Glomerular visceral epithelial cell (primary cell): ENCODE measurements at regions not wholly inside any gene's neighbourhood (a gene's known extent, or its start where the extent isn't known, plus 50 kb on each side); places are given as distances from the start of the nearest gene placed in this dataset.
"Not testable (repeated sequence)": the region's sequence is repeated elsewhere in the genome, so short reads cannot be mapped to it uniquely, and the experiment has no call there.

Experiments used
- DNase-seq: peaks from one replicate; pipeline ENCODE4 v3.0.0-alpha.2; 2016; ENCODE audit errors: extremely low spot score

DNA sequence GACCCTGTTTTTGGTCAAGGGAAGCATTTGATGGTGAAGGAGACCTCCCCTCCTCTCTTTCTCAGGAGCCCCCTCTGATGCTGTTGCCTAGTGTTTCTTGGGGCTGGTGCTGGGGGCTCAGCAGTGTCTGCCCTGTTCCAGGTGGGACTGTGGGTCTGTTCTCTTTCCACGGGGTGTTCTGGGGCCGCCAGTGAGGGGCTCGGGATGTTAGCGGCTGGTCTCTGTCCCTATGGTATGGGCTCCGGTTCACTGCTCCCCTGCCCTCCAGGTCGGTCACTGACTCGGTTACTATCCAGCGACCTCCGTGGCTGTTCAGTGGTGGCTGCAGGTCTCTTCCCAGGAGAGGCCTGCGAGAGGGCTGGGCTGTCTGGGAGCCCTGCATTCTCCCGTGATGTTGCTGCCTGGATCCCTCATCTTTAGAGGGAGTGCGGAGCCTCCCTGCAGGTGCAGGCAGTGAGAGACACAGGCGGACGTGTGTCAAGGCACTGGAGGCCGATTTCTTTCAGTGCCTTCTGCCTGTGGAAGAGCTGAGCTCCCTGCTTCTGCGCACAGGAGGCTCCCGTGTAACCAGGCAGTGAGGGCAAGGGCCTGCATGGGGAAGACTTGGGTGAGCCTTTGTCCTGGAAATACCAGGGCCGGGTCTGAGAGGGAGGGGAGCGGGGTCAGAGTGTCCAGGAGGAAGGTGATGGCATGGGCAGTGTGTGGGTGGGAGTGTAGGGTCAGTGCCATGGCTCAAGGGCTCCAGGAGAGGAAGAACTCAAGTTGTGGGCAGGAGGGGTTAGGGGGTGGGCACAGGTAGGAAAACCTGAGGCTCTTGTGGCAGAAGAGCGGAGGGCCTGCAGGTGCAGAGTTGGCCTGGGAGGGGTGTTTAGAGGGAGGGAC, 362.6 kb downstream of the TMEM121 start:
- no peak for DNase-seq

DNA sequence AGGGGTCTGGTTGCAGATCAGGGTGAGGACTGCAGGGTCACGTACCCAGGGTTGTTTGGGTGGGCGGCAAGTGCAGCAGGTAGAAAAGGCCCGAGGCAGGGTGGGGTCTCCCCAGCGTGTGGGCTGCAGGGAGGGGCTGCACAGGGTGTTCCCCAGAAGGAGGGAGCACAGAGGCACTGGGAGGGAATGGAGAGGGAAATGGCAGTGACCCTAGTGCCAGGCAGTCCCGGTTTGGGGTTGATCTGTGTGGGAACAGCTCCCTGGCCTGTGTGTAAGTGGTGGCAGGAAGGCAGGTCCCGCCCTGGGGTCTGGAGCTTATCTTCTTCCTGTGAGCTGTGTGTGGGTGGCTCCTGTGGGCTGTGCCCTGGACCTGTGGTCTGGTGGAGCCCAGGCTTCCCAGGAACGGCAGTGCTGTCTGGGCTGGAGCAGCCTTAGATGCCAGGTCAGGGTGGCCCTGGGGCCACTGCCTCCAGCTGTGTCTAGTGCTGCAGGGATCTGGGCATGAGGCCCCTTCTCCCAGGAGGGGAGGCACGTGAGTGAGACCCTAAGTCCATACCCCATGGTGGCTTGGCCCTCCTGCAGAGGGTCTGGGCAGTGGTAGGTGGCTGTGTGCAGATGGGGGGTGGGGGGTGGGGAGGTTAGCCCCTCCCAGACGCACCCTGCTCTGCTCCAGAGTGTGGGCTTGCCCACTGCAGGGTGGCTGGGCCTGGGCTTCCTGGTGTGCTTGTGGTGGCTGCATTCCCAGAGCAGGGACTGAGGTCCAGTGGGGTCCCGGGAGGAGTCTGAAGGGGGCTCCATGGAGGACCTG, 363.5 kb downstream of the TMEM121 start:
- DNase-seq, result no peak

GRCh38 chr14:105890474-105891220, 364.3 kb downstream of the TMEM121 start:
- DNase-seq, result no peak

GRCh38 chr14:105891221-105891602, 364.8 kb downstream of the TMEM121 start:
- no peak for DNase-seq

DNA sequence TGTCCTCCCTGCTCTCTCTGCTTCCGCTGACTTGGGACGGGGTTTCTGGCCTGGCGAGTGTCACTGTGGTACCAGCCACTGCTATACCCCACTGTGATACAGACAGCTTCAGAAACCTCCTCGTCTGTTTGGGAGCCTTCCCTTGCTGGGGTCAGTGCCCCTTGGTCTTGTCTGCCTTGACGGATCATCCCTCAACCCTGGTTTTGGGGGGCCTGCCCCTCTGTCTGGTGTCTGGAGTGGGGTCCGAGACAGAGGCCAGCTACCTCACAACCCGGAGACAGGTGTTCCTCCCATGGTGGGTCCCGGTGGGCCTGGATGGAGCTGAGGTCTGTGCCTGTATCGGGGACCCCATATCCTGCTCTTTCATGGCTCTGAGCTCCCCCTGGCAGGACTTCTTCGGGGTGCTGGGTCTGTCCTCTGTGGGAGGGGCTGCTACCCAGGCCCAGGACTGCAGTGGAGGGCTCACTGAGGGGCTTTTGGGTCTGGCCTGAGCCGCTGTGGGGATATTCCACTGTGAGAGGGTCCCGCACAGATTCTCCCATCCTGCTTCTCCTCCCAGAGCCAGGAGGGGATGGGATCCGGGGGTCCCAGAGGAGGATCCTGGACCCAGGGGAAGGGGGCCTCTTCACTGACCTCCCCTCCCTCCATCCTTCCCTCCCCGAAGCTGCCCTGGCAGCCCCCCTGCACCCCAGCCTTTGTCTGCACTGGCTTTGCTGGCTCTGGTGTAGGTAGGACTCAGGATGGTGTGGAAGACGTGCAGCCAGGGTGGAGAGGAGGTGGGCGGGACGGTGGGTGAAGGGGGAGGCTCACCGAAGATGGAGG, 365.5 kb downstream of the TMEM121 start:
- no peak for DNase-seq

- not testable (repeated sequence) for DNase-seq
These were observed 366.4 kb downstream of the TMEM121 start for GRCh38 chr14:105892453-105893441.

GRCh38 chr14:105893686-105894085, 367.3 kb downstream of the TMEM121 start:
- DNase-seq, result not testable (repeated sequence)

DNA sequence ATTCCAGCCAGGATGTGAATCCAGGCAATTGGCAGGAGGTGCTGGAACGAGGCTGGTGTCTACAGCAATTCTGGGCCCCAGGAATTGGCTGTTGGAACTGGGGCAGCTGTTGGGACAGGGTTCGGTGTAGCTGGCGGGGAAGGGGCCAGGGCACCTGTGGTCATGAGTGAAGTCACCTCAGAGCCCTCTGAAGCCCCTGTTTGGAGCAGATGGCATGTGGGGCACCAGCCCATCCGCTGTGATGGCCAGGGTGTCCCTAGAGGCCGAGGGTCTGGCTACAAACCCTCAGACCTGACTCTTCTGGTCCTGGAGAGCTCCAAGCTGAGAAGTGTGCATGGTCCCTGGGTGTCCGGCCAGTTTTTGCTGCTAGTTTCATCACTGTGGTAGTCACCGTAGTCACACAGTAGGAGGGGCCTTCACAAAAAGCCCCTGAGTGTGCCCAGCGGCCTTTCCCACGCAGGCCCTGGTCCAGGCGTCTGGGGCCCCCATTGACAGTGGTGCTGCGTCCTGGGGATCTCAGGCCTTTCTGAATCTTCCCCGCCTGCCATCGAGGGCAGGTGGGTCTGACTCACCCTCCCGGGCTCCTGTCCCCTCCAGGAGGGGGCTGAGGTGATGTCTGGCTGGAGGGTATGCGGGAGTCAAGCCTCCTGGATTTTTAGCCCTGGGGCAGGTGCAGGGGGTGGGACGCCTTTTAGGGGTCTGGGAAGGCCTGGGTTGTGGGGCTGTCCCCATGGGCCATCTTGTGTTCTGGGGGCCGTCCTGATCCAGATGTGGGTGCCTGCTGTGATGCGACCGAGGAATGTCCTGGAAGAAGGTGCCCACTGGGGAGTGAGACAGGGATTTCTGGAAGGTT, 368.0 kb downstream of the TMEM121 start:
- no peak for DNase-seq

GRCh38 chr14:105894978-105895881, 368.8 kb downstream of the TMEM121 start:
- DNase-seq, result no peak

DNA sequence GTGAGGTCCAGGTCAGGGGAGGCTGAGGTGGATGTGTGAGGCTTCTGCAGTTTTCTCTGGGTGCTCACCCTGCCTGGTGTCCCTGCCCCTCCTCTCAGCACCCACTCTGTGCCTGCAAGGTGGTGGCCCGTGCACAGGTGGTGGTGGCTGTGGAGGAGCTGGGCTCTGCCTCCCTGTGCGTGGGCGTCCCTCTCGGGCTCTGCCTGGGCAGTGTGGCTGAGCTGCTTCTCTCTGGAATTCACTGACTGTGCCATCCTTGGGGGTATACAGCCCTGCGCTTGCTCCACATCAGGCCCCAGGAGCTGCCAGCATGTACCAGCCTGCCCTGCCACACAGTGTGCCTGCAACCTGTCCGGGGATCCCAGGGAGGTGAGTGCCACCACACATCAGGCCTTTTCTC, 369.8 kb downstream of the TMEM121 start:
- not testable (repeated sequence) for DNase-seq

GRCh38 chr14:105896961-105897724, 370.8 kb downstream of the TMEM121 start:
- DNase-seq, result not testable (repeated sequence)

GRCh38 chr14:105897725-105898113, 371.3 kb downstream of the TMEM121 start:
- DNase-seq, result no peak

- no peak for DNase-seq
These were observed 372.2 kb downstream of the TMEM121 start for GRCh38 chr14:105898482-105899010.

- no peak for DNase-seq
These were observed 372.8 kb downstream of the TMEM121 start for GRCh38 chr14:105899071-105899641.

- no peak for DNase-seq
These were observed 373.4 kb downstream of the TMEM121 start for GRCh38 chr14:105899657-105900397.
